ENCODE measurements at regions not wholly inside any gene's neighbourhood (a gene's known extent, or its start where the extent isn't known, plus 50 kb on each side); places are given as distances from the start of the nearest gene placed in this dataset.
A peak's percentile ranks its signal among the peaks of the same experiment; 100 is the strongest.

DNA sequence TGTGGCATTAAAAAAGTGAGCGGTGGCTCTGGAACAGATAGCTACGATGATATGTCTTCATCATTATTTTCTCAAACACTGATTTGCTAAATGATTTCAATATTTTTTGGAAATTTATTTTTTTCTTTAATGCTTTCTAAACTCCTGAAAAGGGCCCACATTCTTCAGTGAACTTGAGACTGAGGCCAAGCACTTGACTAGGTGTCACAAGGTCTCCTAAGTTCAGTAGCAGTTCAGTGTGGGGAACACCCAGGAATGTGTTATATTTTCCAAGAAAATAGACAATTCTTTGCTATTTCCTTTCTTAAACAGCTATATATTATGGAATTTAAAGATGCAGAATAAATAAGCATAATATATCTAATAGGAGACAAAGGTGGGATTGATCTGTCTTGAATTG, 850.9 kb downstream of the USP25 start:
- DNase-seq (ENCODE audit: low spot score) = no peak

- DNase-seq (ENCODE audit: low spot score) = no peak
These were observed 853.8 kb downstream of the USP25 start for GRCh38 chr21:16583556-16583955.

DNA sequence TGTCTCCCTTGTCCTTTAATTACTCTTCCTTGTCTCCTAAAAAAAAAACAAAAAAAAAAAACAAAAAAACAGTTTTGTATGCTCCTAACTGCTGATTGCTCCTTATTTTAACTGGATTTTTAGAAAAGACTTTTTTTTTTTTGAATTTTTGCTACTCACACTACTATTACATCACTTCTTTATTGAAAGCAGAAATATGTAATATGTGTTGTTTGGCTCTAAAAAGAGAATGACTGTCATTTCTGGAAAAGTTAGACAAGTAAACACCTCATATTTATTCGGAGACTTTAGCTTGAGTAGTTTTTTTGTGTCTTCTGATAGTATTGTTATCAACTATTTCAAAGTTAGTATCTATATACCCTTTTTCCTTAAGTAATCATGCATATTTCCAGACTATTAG, 855.0 kb downstream of the USP25 start:
- DNase-seq (ENCODE audit: low spot score) = no peak

GRCh38 chr21:16585896-16586295, 856.1 kb downstream of the USP25 start:
- no peak for DNase-seq (ENCODE audit: low spot score)

GRCh38 chr21:16587141-16587581, 857.4 kb downstream of the USP25 start:
- peak; percentile 66 for DNase-seq (ENCODE audit: low spot score)

- no peak for DNase-seq (ENCODE audit: low spot score)
These were observed 858.0 kb downstream of the USP25 start for GRCh38 chr21:16587681-16588375.

DNA sequence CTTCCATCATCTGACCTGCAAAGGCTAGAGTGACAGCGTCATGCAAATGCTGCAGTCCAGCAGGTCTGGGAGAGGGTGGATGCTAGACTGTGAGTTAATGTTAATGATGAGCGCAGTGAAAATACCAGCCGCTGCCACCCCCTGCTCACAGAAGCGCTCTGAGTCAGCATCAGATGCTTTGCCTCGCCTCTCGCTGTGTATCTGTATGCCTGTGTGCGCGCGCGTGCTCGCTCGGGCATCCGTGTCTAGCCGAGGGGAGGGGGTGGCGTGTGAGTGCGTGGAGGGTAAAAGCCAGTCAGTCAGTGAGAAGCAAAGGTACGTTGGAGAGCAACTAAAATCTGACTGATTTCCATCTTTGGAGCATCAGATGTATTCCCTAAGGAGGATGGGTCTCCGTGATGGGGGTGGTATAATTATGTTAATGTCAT, 858.7 kb downstream of the USP25 start:
- peak; percentile 91 for DNase-seq (ENCODE audit: low spot score)

- DNase-seq (ENCODE audit: low spot score) = no peak
These were observed 859.5 kb downstream of the USP25 start for GRCh38 chr21:16589006-16589898.

GRCh38 chr21:16590186-16590585, 860.4 kb downstream of the USP25 start:
- no peak for DNase-seq (ENCODE audit: low spot score)

DNA sequence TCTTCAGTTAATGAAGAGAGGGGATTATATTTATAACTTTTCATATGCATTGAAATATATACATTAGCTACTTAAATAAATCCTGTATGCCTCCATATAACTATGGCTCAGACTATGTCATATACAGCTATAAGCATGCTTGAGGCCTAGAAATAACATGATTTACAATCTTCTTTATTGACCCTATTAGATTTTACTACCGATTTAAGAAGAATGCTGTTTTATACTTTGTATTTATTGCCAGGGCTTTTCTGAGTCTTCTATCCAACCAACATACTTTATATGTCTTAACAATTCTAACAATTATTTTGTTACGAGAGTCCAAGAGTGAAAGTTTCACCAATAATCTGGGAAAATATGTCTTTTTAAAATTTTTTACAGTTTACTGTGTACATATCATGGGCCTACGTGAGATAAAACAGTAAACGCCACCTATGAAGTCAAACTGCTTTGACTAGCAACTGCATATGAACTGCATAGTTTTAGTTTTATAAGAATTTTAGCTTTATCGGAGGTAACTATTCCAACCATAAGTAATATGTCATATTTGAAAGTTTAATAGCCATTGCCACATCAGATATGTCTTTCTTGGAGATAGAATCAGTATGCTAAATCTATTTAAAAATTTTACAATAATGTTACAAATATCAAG, 861.0 kb downstream of the USP25 start:
- no peak for DNase-seq (ENCODE audit: low spot score)

- DNase-seq (ENCODE audit: low spot score) = no peak
These were observed 862.6 kb downstream of the USP25 start for GRCh38 chr21:16592381-16592780.

DNA sequence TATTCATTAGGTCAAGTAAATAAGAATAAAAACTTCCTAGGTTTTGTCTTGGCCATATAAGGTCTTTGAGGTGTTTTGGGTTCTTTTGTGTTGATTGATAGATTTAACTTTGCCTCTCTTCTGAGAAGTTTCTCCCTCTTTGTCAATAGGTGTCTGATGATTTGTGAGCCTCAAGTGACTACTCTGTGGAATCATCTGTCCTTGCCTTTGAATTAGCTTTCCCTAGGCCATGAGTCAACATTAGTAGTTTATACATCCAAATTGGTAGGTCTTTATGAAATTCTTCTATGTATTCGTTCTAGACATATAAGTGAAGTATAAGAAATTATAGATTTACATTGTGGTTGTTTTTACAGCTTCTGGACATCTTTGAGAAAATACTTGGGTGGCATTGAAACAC, 864.4 kb downstream of the USP25 start:
- no peak for DNase-seq (ENCODE audit: low spot score)

DNA sequence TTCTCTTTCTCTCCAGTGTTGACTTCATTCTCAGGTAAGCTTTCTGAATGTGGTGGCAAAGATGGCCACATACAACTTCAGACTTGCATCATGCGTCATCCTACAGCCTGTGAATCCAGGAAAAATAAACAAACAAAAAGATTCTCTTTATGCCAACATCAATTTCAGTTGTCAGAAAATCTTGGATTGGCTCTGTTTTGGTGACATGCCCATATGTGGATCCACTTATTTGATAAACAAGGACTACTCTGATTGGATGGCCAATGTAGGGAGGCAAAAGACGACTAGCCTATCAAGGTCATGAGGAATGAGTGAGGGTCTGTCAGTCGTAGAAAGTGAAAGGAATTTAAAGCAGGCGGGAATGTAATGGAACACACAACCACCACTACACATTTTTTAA, 866.6 kb downstream of the USP25 start:
- DNase-seq (ENCODE audit: low spot score) = no peak

GRCh38 chr21:16597753-16598152, 868.0 kb downstream of the USP25 start:
- no peak for DNase-seq (ENCODE audit: low spot score)

DNA sequence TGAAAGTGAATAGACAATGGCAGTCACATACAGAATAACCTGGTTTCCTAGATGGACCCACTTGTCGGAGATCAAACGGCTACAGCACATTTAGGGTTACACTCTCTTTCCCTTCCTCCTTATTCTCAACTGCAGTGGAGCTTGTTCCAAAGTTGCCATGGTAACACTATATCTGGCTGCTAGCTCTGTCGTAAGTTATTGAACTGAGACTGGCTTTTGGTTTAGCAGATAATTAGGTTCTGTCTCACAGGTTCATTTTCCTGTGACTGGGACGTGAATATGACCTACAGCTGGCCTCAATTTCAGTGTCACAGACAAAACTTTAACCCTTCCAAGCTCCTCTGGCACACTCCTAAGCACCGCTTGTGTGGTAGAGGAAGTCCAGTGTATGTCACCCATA, 875.8 kb downstream of the USP25 start:
- DNase-seq (ENCODE audit: low spot score) = peak; percentile 52

- DNase-seq (ENCODE audit: low spot score) = no peak
These were observed 876.5 kb downstream of the USP25 start for GRCh38 chr21:16606271-16606670.

DNA sequence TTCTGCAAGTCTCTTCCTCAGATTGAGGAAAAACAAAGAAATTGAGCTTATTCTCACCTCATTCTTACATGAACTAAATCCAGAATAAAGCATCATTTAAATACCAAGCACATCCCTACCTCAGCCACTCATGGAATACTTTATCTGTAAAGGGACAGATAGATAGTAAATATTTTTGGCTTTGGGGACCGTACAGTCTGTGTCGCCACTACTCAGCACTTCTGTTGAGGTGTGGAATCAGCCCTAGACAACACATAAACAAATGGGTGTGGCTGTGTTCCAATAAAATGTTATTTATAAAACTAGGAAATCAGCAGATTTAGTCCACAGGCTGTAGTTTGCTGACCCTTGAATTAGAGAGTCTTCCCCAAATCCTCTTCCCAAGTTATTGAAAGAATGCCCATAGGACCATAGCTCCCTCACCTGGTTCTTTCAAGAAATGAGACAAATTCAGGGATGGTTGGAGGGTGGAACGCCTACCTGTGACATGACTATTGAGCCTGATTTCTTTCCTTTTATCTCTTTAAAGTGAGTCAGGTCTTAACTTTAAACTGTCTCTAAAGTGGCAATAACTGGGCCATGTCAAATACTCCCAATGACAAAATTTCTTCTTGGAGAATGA, 878.5 kb downstream of the USP25 start:
- no peak for DNase-seq (ENCODE audit: low spot score)

DNA sequence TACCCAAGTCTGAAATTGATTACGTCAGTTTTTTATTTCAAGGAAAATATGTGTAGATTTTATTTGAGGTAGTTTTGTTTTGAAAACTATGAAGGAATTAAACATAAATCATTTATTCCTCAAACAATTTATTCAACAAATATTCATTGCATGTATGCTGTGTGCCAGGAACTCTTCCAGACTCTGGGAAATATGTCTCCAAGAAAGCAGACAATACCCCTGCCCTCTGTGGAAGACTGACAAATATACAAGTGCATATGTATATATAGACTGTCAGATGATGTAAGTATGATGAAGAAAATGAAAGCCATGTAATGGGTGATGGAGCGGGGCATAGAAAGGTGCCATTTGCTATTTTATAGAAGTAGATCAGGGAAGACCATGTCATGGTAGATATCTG, 889.5 kb downstream of the USP25 start:
- DNase-seq (ENCODE audit: low spot score) = no peak

DNA sequence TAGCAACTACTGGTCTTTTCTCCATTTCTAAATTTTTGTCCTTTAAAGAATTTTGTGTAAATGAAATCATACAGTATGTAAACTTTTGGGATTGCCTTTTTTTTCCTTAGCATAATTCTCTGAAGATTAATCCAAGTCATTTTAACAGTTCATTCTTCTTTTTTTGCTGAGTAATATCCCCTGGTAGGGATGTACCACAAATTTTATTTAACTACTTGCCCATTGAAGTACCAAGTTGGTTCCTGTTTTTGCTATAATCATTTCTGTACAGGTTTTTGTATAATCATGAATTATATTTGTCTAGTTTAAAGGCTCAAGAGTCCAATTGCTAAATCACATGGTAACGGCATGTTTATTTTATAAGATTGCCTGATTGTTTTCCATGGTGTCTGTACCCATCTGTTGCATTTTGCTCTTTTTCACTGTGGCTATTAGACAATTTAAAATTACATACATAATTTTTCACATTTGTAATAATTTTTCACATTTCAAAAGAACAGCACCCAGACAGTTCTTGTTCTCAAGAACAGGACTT, 891.1 kb downstream of the USP25 start:
- DNase-seq (ENCODE audit: low spot score) = no peak

DNA sequence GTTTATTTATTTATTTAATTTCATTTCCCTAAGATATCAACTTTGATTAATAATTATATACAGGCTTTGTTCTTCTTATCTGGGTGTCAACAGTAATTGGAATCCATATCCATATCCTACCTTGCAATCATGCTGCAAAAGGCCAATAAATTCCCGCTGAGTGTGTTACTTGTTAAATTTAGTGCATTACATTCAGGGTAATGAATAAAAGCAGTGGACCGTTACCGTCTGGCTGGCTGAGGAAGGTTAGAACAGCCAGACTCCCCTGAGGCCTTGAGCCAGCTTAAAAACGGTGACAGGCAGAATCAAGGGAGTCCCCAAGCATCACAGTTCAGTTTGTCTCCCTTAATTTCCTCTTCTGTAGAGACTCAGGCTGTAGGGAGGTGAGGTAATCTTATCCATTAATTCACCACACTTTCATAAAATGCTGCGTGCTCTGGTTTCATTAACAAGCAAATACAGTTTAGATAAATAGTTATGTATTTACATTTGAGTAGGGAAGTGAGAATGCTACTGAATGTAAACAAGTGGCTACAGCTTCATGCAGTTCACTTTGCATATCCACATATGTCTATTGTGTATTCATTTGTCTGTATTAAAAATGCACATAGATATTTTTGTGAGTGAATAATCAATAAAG, 888.2 kb upstream of the CXADR start:
- DNase-seq (ENCODE audit: low spot score) = no peak

DNA sequence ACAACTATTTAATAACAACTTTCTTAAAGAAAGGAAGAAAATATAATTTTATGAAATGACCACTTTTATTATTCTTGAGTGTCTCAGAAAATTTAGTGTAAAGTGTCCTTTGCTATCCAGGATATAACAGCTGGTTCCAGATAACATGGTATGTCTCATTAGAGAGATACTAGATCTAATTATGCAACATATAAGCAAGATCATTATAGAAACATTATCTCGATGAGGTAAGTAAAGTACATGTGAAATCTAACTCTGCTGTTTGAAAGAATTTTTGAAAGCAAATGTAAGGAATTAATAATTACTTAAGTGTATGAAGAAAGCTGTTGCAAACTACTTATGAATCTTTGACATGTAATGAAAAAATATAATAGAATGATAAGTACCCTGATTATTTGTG, 887.4 kb upstream of the CXADR start:
- no peak for DNase-seq (ENCODE audit: low spot score)
